Astrocyte (in vitro differentiated cells and primary cell): ENCODE measurements at regions not wholly inside any gene's neighbourhood (a gene's known extent, or its start where the extent isn't known, plus 50 kb on each side); places are given as distances from the start of the nearest gene placed in this dataset.

Source experiments
- DNase-seq: peaks from one replicate; pipeline ENCODE4 v3.0.0-alpha.2; 2010; ENCODE audit warnings: low read depth
- FAIRE-seq: peaks from 2 replicates; lab custom pipeline; 2011; peaks lifted over from hg19 to GRCh38; lab: Jason Lieb, UNC
- H2AFZ ChIP-seq: 2 replicates; pipeline ENCODE4 v1.6.0; 2012; ENCODE audit warnings: low read depth, low read length, inconsistent platforms
- H3K27ac ChIP-seq: 2 replicates; pipeline ENCODE4 v1.5.1; 2011; ENCODE audit warnings: low read depth, low read length, inconsistent platforms
- H3K27me3 ChIP-seq: 2 replicates; pipeline ENCODE4 v1.6.0; 2011; ENCODE audit warnings: low read length, inconsistent platforms; ENCODE audit not compliant: insufficient read depth
- H3K36me3 ChIP-seq: 2 replicates; pipeline ENCODE4 v1.5.1; 2011; ENCODE audit warnings: low read length, inconsistent platforms; ENCODE audit not compliant: insufficient read depth
- H3K4me1 ChIP-seq: 2 replicates; pipeline ENCODE4 v1.5.1; 2011; ENCODE audit warnings: low read length, inconsistent platforms; ENCODE audit not compliant: insufficient read depth
- H3K4me2 ChIP-seq: 2 replicates; pipeline ENCODE4 v1.6.0; 2012; ENCODE audit warnings: low read length, inconsistent platforms
- H3K4me3 ChIP-seq: 2 replicates; pipeline ENCODE4 v1.5.1; 2011; ENCODE audit warnings: low read depth, mild to moderate bottlenecking, low read length, inconsistent platforms; ENCODE audit not compliant: insufficient read depth
- H3K79me2 ChIP-seq: 2 replicates; pipeline ENCODE4 v1.6.0; 2012; ENCODE audit warnings: mild to moderate bottlenecking, low read length, inconsistent platforms; ENCODE audit not compliant: insufficient read depth
- H3K9ac ChIP-seq: 2 replicates; pipeline ENCODE4 v1.6.0; 2012; ENCODE audit warnings: mild to moderate bottlenecking, low read length, inconsistent platforms
- H3K9me3 ChIP-seq: 2 replicates; pipeline ENCODE4 v1.5.1; 2012; ENCODE audit warnings: low read depth, mild to moderate bottlenecking, low read length, inconsistent platforms; ENCODE audit not compliant: insufficient read depth
- H4K20me1 ChIP-seq: 2 replicates; pipeline ENCODE4 v1.6.0; 2012; ENCODE audit warnings: low read length, inconsistent platforms; ENCODE audit not compliant: insufficient read depth
- H3K27ac Mint-ChIP-seq: one replicate; pipeline ENCODE4 v1.8.0; 2021; ENCODE audit warnings: mild to moderate bottlenecking, mixed read lengths; ENCODE audit not compliant: unreplicated experiment
- H3K27me3 Mint-ChIP-seq: one replicate; pipeline ENCODE4 v1.8.0; 2021; ENCODE audit warnings: low read depth, mixed read lengths; ENCODE audit not compliant: unreplicated experiment
- H3K36me3 Mint-ChIP-seq: one replicate; pipeline ENCODE4 v1.8.0; 2021; ENCODE audit warnings: low read depth, mixed read lengths; ENCODE audit not compliant: unreplicated experiment
- H3K4me1 Mint-ChIP-seq: one replicate; pipeline ENCODE4 v1.8.0; 2021; ENCODE audit warnings: low read depth, mixed read lengths; ENCODE audit not compliant: unreplicated experiment
- H3K4me3 Mint-ChIP-seq: one replicate; pipeline ENCODE4 v1.8.0; 2021; ENCODE audit warnings: mild to moderate bottlenecking, moderate library complexity, mixed read lengths; ENCODE audit not compliant: unreplicated experiment
- H3K9me3 Mint-ChIP-seq: one replicate; pipeline ENCODE4 v1.8.0; 2021; ENCODE audit warnings: mild to moderate bottlenecking, mixed read lengths; ENCODE audit not compliant: unreplicated experiment
- CTCF ChIP-seq: IDR thresholded peaks from 2 replicates; pipeline ENCODE4 v1.5.1; 2011; ENCODE audit warnings: low read depth, mild to moderate bottlenecking, inconsistent platforms, low read length, moderate library complexity; ENCODE audit not compliant: insufficient read depth
- EZH2 ChIP-seq: IDR thresholded peaks from 2 replicates; pipeline ENCODE4 v1.6.1; 2012; ENCODE audit warnings: mild to moderate bottlenecking, low read length, inconsistent platforms; ENCODE audit not compliant: insufficient read depth

- no peak for TF ChIP-seq CTCF
- no peak for TF ChIP-seq EZH2
- Histone ChIP-seq H3K27ac (no peak overlapping the region), H3K27me3 (no peaks in the 10 kb centered on the region), H2AFZ (no peak overlapping the region), H3K9ac (no peak overlapping the region), H3K79me2 (no peaks in the 10 kb centered on the region), H3K9me3 (no peaks in the 10 kb centered on the region), H4K20me1 (no peaks in the 10 kb centered on the region), H3K4me2 (no peak overlapping the region), H3K4me3 (no peak overlapping the region), H3K4me1 (peaks cover 19% of the 10 kb centered on the region), H3K36me3 (no peaks in the 10 kb centered on the region)
- DNase-seq (no peak), FAIRE-seq (no peak)
- Mint-ChIP-seq H3K27me3 (peaks cover 19% of the 10 kb centered on the region), H3K36me3 (no peaks in the 10 kb centered on the region), H3K4me1 (peaks cover 20% of the 10 kb centered on the region), H3K9me3 (peaks cover 2% of the 10 kb centered on the region), H3K4me3 (no peak overlapping the region), H3K27ac (no peak overlapping the region)
Measured at GRCh38 chr2:9101763-9102425, 98.4 kb upstream of the MBOAT2 start.

- Histone ChIP-seq H3K27me3 (no peaks in the 10 kb centered on the region), H2AFZ (no peak overlapping the region), H3K9ac (no peak overlapping the region), H4K20me1 (no peaks in the 10 kb centered on the region), H3K27ac (no peak overlapping the region), H3K9me3 (no peaks in the 10 kb centered on the region), H3K4me1 (peaks cover 24% of the 10 kb centered on the region), H3K36me3 (no peaks in the 10 kb centered on the region), H3K79me2 (no peaks in the 10 kb centered on the region), H3K4me2 (no peak overlapping the region), H3K4me3 (no peak overlapping the region)
- Mint-ChIP-seq H3K27ac (no peak overlapping the region), H3K36me3 (no peaks in the 10 kb centered on the region), H3K4me1 (peaks cover 18% of the 10 kb centered on the region), H3K9me3 (peaks cover 2% of the 10 kb centered on the region), H3K27me3 (peaks cover 12% of the 10 kb centered on the region), H3K4me3 (no peak overlapping the region)
- DNase-seq: no peak
- TF ChIP-seq EZH2: no peak
- no peak for TF ChIP-seq CTCF
- no peak for FAIRE-seq
Measured at GRCh38 chr2:9100080-9100876, 96.8 kb upstream of the MBOAT2 start.
